GM12875 (cell line): ENCODE measurements at regions not wholly inside any gene's neighbourhood (a gene's known extent, or its start where the extent isn't known, plus 50 kb on each side); places are given as distances from the start of the nearest gene placed in this dataset.

ENCODE experiments used
- H3K4me3 ChIP-seq: one replicate; pipeline ENCODE4 v1.5.1; 2011; ENCODE audit warnings: low read depth, low read length, control low read depth
- TF ChIP-seq, protein P1 (sequence below): IDR thresholded peaks from 2 replicates; pipeline ENCODE4 v1.5.1; 2011; ENCODE audit warnings: low read depth, mild to moderate bottlenecking, control low read depth, inconsistent platforms, low read length, moderate library complexity, borderline replicate concordance; ENCODE audit not compliant: insufficient read depth

DNA sequence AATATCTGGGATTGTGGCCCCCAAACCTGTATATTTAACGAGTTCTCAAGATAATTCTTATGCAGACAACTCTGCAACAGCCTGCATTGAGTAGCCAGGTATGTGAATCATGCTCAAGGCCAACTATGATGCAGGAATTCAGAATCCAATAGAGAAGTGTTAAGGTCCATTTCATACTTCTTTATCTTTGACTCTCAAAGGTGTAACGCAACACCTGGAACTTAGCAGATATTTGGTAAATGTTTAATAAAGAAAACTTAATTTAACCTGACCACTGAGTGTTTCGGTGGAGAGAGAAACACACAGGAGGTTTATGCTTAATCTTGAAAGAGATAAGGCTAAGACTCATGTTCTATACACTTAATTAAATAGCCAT is 156.5 kb upstream of the PLEKHG7 start:
- H3K4me3 ChIP-seq = no peak overlapping the region
- TF ChIP-seq, protein P1, sequence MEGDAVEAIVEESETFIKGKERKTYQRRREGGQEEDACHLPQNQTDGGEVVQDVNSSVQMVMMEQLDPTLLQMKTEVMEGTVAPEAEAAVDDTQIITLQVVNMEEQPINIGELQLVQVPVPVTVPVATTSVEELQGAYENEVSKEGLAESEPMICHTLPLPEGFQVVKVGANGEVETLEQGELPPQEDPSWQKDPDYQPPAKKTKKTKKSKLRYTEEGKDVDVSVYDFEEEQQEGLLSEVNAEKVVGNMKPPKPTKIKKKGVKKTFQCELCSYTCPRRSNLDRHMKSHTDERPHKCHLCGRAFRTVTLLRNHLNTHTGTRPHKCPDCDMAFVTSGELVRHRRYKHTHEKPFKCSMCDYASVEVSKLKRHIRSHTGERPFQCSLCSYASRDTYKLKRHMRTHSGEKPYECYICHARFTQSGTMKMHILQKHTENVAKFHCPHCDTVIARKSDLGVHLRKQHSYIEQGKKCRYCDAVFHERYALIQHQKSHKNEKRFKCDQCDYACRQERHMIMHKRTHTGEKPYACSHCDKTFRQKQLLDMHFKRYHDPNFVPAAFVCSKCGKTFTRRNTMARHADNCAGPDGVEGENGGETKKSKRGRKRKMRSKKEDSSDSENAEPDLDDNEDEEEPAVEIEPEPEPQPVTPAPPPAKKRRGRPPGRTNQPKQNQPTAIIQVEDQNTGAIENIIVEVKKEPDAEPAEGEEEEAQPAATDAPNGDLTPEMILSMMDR = no peak

DNA sequence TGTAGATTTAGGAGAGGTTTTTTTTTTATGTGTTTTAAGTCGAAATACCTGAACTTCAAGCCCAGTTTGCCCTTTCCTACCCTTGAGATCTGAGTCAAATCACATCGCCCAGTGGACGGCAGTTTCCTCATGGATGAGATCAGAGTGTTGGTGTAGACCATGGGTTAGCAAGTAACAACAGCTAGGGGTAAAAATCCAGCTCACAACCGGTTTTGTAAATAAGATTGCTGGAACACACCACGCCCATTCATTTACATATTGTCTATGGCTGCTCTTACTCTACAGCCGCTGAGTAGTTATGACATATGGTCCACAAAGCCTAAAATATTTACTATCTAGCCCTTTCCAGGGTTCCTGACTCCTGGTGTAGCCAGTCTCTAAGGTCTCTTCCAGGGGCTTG is 158.5 kb upstream of the PLEKHG7 start:
- TF ChIP-seq, protein P1 = no peak

GRCh38 chr12:92543840-92544239 is 158.9 kb upstream of the PLEKHG7 start:
- TF ChIP-seq, protein P1 = no peak
- no peak overlapping the region for H3K4me3 ChIP-seq

More for the DNA sequence above, 158.5 kb upstream of the PLEKHG7 start:
- H3K4me3 ChIP-seq = no peak overlapping the region

GRCh38 chr12:92543359-92543758 is 159.4 kb upstream of the PLEKHG7 start:
- TF ChIP-seq, protein P1 = no peak
- no peak overlapping the region for H3K4me3 ChIP-seq

DNA sequence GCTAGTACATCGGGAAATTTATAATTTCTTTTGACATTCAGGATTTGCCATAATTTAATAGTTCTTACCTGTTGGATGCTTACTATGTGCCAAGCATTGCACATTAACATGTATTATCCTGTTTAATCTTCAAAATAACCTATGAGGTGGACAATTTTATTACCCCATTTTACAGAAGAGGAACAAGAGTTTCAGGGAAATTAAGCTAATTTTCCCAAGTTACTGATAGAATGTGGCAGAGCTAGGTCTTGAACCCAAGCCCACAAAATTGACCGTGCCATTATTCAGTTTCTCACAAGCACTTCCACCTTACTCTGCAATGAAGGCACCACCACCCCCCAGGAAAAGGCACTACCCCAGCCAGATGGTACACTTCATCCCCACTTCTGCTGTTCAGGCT is 161.1 kb upstream of the PLEKHG7 start:
- TF ChIP-seq, protein P1 = no peak
- no peak overlapping the region for H3K4me3 ChIP-seq

DNA sequence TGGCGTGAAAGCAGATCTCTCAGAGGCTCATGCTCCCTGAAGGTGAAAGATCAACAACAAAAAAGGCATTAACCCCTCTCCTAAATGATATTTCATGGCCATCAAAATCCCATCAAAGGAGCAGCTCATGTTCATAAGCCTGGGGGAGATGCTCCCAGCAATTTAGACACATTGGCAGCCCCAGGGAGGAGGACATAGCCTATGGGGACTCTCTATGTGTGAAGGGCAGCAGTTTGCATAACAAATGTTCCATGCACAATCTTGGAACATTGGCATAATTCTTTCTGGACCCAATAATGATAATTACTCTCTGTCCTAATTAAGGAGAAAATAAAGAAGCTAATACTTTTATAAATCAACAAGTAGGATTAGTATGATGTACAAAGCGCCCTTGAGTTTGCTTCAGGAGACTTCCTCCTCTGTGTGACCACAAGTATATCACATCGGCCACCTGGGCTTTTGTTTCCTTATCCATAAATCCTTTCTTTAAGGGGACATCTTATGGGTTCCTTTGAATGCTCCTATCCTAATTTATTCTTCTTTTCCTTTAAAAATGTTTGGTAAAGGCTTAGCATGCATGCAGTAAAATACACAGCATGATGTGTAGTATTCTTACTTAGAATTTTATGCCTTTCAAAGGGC is 161.9 kb upstream of the PLEKHG7 start:
- TF ChIP-seq, protein P1 = no peak
- peak overlapping the region; percentile 16 for H3K4me3 ChIP-seq

GRCh38 chr12:92539976-92540781 is 162.6 kb upstream of the PLEKHG7 start:
- TF ChIP-seq, protein P1 = no peak
- peak overlapping the region; percentile 16 for H3K4me3 ChIP-seq
